HepG2 (cell line): ENCODE measurements at regions not wholly inside any gene's neighbourhood (a gene's known extent, or its start where the extent isn't known, plus 50 kb on each side); places are given as distances from the start of the nearest gene placed in this dataset.

Experiments
- NPAS2 ChIP-seq: sonication (generic); formaldehyde crosslinking; IDR thresholded peaks from 2 replicates; pipeline ENCODE4 v1.8.0; 2022; ENCODE audit warnings: mild to moderate bottlenecking, missing genetic modification reagents, borderline replicate concordance
- POLR2A ChIP-seq, 2 experiments: IDR thresholded peaks; 2 replicates each; pipeline ENCODE4 v1.6.1; 2011; ENCODE audit warnings: low read depth in 2 of 2, low read length in 2 of 2, mild to moderate bottlenecking in 1 of 2, moderate library complexity in 1 of 2; ENCODE audit not compliant: insufficient read depth in 1 of 2

DNA sequence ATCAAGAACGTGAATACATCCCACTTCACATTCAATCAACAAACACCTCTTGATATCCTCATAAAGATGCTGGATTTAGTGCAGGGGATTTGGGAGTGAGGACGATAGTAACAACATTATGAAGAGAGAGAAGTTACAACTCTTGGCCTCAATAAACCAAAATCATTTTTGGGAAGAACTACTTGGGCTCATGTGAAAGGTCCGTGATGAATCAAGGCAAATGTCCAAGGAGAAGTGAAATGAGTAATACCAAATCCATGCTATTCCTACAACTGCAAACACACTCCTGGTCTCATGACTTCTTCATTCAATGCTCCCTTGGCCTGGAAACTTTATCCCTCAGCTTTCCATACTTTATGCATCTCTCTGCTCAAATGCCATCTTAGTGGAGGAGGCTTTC is 162.0 kb upstream of the LMNTD1 start:
- TF ChIP-seq POLR2A (IDR thresholded peaks at IDR 0.05; ENCODE audit: insufficient read depth in 1 of 2, low read depth in 2 of 2, low read length in 2 of 2) (no peak), NPAS2 (CRISPR knock-in tag) (no peak)
